ENCODE measurements at regions not wholly inside any gene's neighbourhood (a gene's known extent, or its start where the extent isn't known, plus 50 kb on each side); places are given as distances from the start of the nearest gene placed in this dataset.

- peaks cover 7% of the 10 kb centered on the region for H3K9me3 Mint-ChIP-seq
- H3K4me3 Mint-ChIP-seq, result no peak overlapping the region
- no peaks in the 10 kb centered on the region for H3K36me3 Mint-ChIP-seq (ENCODE audit: low read depth)
- no peak for DNase-seq
- H3K27me3 Mint-ChIP-seq, result no peaks in the 10 kb centered on the region
- H3K27ac Mint-ChIP-seq, result no peak overlapping the region
- H3K4me1 Mint-ChIP-seq (ENCODE audit: low read depth), result no peaks in the 10 kb centered on the region
These were observed 390.8 kb downstream of the GJA1 start for GRCh38 chr6:121826156-121826810.

- Mint-ChIP-seq H3K27ac (no peak overlapping the region), H3K36me3 (ENCODE audit: low read depth) (no peaks in the 10 kb centered on the region), H3K4me3 (no peak overlapping the region), H3K4me1 (ENCODE audit: low read depth) (no peaks in the 10 kb centered on the region), H3K27me3 (no peaks in the 10 kb centered on the region), H3K9me3 (no peaks in the 10 kb centered on the region)
- DNase-seq, result no peak
These were observed 392.9 kb downstream of the GJA1 start for GRCh38 chr6:121828146-121828886.

GRCh38 chr6:121830736-121831135, 395.3 kb downstream of the GJA1 start:
- H3K27me3 Mint-ChIP-seq, result no peaks in the 10 kb centered on the region
- no peaks in the 10 kb centered on the region for H3K4me1 Mint-ChIP-seq (ENCODE audit: low read depth)
- DNase-seq, result no peak
- H3K27ac Mint-ChIP-seq, result no peak overlapping the region
- no peaks in the 10 kb centered on the region for H3K9me3 Mint-ChIP-seq
- H3K4me3 Mint-ChIP-seq, result no peak overlapping the region
- H3K36me3 Mint-ChIP-seq (ENCODE audit: low read depth), result no peaks in the 10 kb centered on the region

GRCh38 chr6:121835662-121836061, 400.2 kb downstream of the GJA1 start:
- no peak overlapping the region for H3K4me3 Mint-ChIP-seq
- H3K4me1 Mint-ChIP-seq (ENCODE audit: low read depth), result peaks cover 6% of the 10 kb centered on the region

DNA sequence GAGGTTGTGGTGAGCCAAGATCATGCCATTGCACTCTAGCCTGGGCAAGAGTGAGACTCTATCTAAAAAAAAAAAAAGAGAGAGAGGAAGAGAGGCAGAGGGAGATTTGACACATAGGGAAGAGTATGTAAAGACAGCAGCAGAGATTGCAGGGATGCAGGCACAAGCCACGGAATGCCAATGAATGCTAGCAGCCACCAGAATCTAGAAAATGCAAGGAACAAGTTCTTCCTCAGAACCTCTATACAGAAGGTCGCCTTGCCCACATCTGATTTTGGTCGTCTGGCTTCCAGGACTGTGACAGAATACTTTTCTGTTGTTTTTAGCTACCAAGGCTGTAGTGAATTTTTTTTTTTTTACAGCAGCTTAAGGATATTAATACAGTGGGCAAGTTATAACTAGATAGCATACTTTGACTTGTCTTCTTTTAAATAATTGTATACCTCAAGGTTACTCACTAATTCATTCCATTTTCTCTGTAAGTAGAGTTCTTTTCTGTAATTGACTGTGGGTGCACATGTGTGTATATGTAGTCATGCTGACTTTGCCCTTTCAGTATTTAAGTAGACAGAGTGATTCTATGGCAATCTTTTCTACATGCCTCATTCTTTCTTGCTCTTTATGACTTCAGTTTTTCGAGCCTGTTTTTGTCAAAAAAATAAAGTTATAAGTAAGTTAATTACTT, 402.2 kb downstream of the GJA1 start:
- no peaks in the 10 kb centered on the region for H3K36me3 Mint-ChIP-seq (ENCODE audit: low read depth)
- H3K9me3 Mint-ChIP-seq, result no peaks in the 10 kb centered on the region
- DNase-seq, result no peak
- no peak overlapping the region for H3K27ac Mint-ChIP-seq
- peaks cover 6% of the 10 kb centered on the region for H3K4me1 Mint-ChIP-seq (ENCODE audit: low read depth)
- no peaks in the 10 kb centered on the region for H3K27me3 Mint-ChIP-seq
- no peak overlapping the region for H3K4me3 Mint-ChIP-seq

More at GRCh38 chr6:121835662-121836061, 400.2 kb downstream of the GJA1 start:
- no peak for DNase-seq
- no peak overlapping the region for H3K27ac Mint-ChIP-seq
- H3K9me3 Mint-ChIP-seq, result no peaks in the 10 kb centered on the region
- no peaks in the 10 kb centered on the region for H3K36me3 Mint-ChIP-seq (ENCODE audit: low read depth)
- no peaks in the 10 kb centered on the region for H3K27me3 Mint-ChIP-seq

GRCh38 chr6:121838842-121839241, 403.4 kb downstream of the GJA1 start:
- DNase-seq, result no peak
- no peak overlapping the region for H3K27ac Mint-ChIP-seq
- no peaks in the 10 kb centered on the region for H3K9me3 Mint-ChIP-seq

DNA sequence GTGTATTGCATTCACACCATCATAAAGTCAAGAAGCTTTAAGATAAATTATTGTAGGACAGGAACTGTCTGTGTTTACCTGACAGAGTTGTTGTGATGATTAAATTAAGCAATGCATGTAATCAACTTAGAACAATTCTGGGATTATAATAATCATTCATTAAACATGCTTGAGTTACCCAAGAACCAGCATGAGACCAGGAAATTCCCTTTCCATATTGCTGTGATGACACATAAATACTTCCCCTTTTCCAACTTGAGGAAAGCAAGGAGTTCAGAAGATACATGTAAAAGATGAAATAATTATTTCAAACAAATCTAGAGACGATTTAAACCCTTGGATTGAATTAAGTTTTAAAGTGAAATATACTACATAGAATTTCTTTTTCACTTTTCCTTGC, 404.4 kb downstream of the GJA1 start:
- no peaks in the 10 kb centered on the region for H3K36me3 Mint-ChIP-seq (ENCODE audit: low read depth)
- no peak overlapping the region for H3K4me3 Mint-ChIP-seq
- H3K27me3 Mint-ChIP-seq, result no peaks in the 10 kb centered on the region
- no peak overlapping the region for H3K27ac Mint-ChIP-seq
- no peak for DNase-seq
- H3K9me3 Mint-ChIP-seq, result no peaks in the 10 kb centered on the region
- peaks cover 8% of the 10 kb centered on the region for H3K4me1 Mint-ChIP-seq (ENCODE audit: low read depth)

More at GRCh38 chr6:121838842-121839241, 403.4 kb downstream of the GJA1 start:
- Mint-ChIP-seq H3K36me3 (ENCODE audit: low read depth) (no peaks in the 10 kb centered on the region), H3K4me3 (no peak overlapping the region), H3K4me1 (ENCODE audit: low read depth) (peaks cover 6% of the 10 kb centered on the region), H3K27me3 (no peaks in the 10 kb centered on the region)

- DNase-seq, result no peak
- Mint-ChIP-seq H3K4me1 (ENCODE audit: low read depth) (peaks cover 8% of the 10 kb centered on the region), H3K9me3 (no peaks in the 10 kb centered on the region), H3K4me3 (no peak overlapping the region), H3K36me3 (ENCODE audit: low read depth) (no peaks in the 10 kb centered on the region), H3K27me3 (no peaks in the 10 kb centered on the region), H3K27ac (no peak overlapping the region)
These were observed 409.5 kb downstream of the GJA1 start for GRCh38 chr6:121844898-121845297.

- no peak overlapping the region for H3K27ac Mint-ChIP-seq
- peaks cover 8% of the 10 kb centered on the region for H3K4me1 Mint-ChIP-seq (ENCODE audit: low read depth)
- no peak overlapping the region for H3K4me3 Mint-ChIP-seq
- H3K9me3 Mint-ChIP-seq, result no peaks in the 10 kb centered on the region
- H3K27me3 Mint-ChIP-seq, result no peaks in the 10 kb centered on the region
- no peak for DNase-seq
- no peaks in the 10 kb centered on the region for H3K36me3 Mint-ChIP-seq (ENCODE audit: low read depth)
These were observed 412.5 kb downstream of the GJA1 start for GRCh38 chr6:121847806-121848522.

GRCh38 chr6:121848523-121849255, 413.2 kb downstream of the GJA1 start:
- no peak overlapping the region for H3K27ac Mint-ChIP-seq
- H3K4me1 Mint-ChIP-seq (ENCODE audit: low read depth), result peaks cover 8% of the 10 kb centered on the region
- H3K4me3 Mint-ChIP-seq, result no peak overlapping the region
- no peaks in the 10 kb centered on the region for H3K27me3 Mint-ChIP-seq
- H3K36me3 Mint-ChIP-seq (ENCODE audit: low read depth), result no peaks in the 10 kb centered on the region
- DNase-seq, result no peak
- H3K9me3 Mint-ChIP-seq, result no peaks in the 10 kb centered on the region

DNA sequence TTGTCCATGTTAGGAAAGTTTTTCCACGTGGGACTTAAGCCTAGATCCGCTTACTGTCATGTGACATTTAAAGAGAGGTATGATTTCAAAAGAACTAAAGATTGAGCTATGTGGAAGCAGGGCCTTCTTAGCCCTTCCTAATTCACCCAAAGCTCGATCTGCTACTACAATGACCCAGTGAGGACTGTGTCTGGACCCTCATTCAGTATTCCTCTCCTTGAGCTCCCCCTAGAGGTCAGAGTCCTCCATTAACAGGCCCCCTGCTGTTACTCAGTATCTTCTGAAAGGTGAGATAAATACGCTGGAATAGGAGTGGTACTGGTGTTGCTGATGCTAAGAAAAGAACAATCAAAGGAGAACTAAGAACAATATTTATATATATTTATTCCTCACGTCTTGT, 414.0 kb downstream of the GJA1 start:
- H3K4me1 Mint-ChIP-seq (ENCODE audit: low read depth), result peaks cover 6% of the 10 kb centered on the region

DNA sequence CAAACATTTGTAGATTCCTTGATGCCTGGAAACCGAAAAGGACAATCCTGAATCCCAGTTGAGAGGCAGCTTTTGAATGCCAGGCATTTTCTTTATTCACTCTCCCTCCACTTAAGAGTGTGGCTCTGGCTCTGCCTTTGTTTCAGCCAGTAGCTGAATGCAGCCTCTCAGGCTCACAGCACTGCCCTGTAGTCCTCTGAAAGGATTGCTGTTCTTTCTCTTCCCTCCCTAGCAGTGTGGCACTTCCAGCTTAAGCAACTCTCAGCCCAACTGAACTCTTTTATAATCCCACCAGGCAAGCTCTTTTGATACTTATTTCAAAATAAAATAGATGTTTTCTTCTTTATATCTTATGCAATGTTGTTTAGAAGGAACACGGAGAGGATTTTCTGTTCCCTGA, 415.6 kb downstream of the GJA1 start:
- no peaks in the 10 kb centered on the region for H3K9me3 Mint-ChIP-seq
- H3K27ac Mint-ChIP-seq, result no peak overlapping the region
- no peaks in the 10 kb centered on the region for H3K36me3 Mint-ChIP-seq (ENCODE audit: low read depth)
- peaks cover 6% of the 10 kb centered on the region for H3K4me1 Mint-ChIP-seq (ENCODE audit: low read depth)
- DNase-seq, result no peak
- H3K27me3 Mint-ChIP-seq, result no peaks in the 10 kb centered on the region
- H3K4me3 Mint-ChIP-seq, result no peak overlapping the region

More for the DNA sequence above, 414.0 kb downstream of the GJA1 start:
- H3K36me3 Mint-ChIP-seq (ENCODE audit: low read depth), result no peaks in the 10 kb centered on the region
- no peak overlapping the region for H3K27ac Mint-ChIP-seq
- no peak for DNase-seq
- H3K9me3 Mint-ChIP-seq, result no peaks in the 10 kb centered on the region
- H3K27me3 Mint-ChIP-seq, result no peaks in the 10 kb centered on the region
- H3K4me3 Mint-ChIP-seq, result no peak overlapping the region

DNA sequence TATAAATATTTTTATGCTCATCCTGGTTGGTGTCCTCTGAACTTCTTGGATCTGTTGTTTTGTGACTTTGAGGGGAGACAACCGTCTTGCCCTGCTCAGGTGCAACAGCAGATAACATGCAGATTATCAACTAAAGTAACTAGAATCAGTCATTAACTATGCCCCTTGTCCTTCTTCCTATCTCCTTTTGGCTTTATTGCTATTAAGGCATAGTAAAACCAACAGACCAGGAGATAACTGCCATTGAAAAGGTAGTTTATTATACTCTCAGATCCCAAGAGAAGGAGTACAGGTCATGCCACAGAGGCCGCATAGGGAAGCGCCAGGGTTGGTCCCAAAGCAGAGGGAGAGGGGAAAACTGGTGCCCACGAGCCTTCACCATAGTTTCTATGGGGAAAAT, 418.2 kb downstream of the GJA1 start:
- no peak overlapping the region for H3K4me3 Mint-ChIP-seq
- H3K36me3 Mint-ChIP-seq (ENCODE audit: low read depth), result no peaks in the 10 kb centered on the region
- H3K27me3 Mint-ChIP-seq, result no peaks in the 10 kb centered on the region
- no peak for DNase-seq
- H3K4me1 Mint-ChIP-seq (ENCODE audit: low read depth), result peaks cover 3% of the 10 kb centered on the region
- H3K27ac Mint-ChIP-seq, result no peak overlapping the region
- H3K9me3 Mint-ChIP-seq, result no peaks in the 10 kb centered on the region

GRCh38 chr6:121855521-121855920, 420.1 kb downstream of the GJA1 start:
- Mint-ChIP-seq H3K27ac (no peak overlapping the region), H3K36me3 (ENCODE audit: low read depth) (no peaks in the 10 kb centered on the region), H3K27me3 (no peaks in the 10 kb centered on the region), H3K4me3 (no peak overlapping the region), H3K4me1 (ENCODE audit: low read depth) (no peaks in the 10 kb centered on the region), H3K9me3 (no peaks in the 10 kb centered on the region)
- no peak for DNase-seq
